HG02759 (cell line): ENCODE measurements at regions not wholly inside any gene's neighbourhood (a gene's known extent, or its start where the extent isn't known, plus 50 kb on each side); places are given as distances from the start of the nearest gene placed in this dataset.

Experiments used
- ATAC-seq: cut with Tn5 transposase; IDR thresholded peaks from one replicate; pipeline ENCODE4 v1.9.1; 2021; ENCODE audit warnings: mild to moderate bottlenecking, moderate library complexity; ENCODE audit not compliant: unreplicated experiment

GRCh38 chr10:4775808-4776207 lies 50.2 kb upstream of the AKR1E2 start:
- no peak for ATAC-seq

DNA sequence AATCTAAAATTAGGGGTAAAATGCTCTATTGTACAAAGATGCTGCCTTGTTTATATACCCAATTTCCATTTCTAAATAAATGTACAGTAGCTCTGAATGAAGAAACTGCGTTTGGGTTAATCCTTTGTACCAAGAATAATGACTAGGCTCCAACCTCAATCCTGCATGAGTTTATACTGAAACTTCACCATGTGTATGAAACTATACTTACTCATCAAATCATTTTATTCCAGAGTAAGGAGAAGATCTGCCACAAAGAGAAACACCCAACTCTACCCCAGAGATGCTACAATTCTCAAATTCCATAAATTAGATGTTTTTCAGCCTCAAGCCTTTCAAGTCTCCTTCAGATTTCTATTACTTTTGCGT lies 53.8 kb upstream of the AKR1E2 start:
- no peak for ATAC-seq

DNA sequence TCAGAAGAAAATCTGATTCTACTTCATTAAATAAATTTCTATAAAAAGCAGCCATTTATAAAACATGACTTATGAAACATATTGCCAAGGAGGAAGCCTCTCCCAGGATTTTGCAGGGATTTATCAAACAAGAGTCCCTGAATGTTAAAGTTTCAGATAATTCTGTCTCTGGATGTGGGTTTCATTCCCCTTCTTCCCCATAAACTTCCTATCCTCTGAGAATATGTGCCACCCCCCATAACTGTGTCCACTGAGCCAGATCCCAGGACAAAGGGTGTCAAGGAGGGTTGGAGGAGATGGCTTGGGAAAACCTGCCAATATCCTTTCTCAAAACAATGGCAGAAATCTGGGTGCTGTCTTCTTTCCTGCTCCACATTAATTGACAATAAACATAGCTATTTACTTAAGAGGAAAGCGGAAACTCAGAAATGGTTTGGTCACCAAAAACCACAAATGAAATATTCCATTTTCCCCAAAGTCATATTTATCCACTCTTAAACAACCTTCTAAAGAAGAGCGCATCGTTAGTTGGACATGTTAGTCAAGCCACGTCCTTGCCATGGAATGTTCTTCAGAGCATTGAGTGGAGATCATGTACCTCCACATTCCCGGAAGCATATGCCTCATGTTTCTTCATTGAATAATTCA lies 54.3 kb upstream of the AKR1E2 start:
- no peak for ATAC-seq

GRCh38 chr10:4770801-4771553 lies 55.0 kb upstream of the AKR1E2 start:
- no peak for ATAC-seq

GRCh38 chr10:4768416-4768815 lies 57.6 kb upstream of the AKR1E2 start:
- no peak for ATAC-seq

DNA sequence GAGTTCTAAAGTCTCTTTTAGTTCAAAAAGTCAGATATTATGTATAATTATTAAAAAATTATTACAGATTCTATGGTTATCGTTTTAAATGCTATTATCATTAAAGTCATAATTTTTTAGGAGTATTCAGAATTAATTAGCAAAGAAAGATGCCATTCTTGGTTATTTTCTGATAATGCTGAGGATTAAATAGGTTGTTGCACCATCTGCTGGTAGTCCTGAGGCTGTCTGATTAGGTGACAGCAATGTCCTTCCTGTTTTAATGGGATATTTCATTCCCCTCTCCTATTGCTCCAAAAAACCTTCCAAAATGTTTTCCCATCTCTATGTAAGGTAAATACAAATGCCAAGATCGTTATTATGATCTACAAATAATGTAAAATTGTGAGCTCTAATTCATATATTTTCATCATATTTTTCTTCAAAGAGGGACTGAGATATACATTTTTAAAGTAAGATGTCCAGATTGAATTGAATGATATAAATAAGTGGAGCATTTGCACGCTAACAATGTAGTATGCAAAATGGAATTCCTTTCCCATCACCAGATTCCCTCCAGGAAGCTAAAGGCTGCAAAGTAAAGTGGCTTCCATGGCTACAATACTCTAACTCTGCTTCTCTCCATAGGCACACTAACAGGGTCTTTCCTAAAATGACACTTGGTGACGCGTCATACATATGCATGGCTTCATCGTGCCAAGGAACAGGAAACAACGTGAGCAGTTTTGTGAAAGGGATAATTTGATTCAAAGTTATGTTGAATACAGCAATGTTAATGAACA lies 58.8 kb upstream of the AKR1E2 start:
- no peak for ATAC-seq

GRCh38 chr10:4766454-4766853 lies 59.6 kb upstream of the AKR1E2 start:
- no peak for ATAC-seq

- no peak for ATAC-seq
Measured at GRCh38 chr10:4765428-4765827, 60.6 kb upstream of the AKR1E2 start.

- ATAC-seq: no peak
Measured at GRCh38 chr10:4763960-4764428, 62.0 kb upstream of the AKR1E2 start.

DNA sequence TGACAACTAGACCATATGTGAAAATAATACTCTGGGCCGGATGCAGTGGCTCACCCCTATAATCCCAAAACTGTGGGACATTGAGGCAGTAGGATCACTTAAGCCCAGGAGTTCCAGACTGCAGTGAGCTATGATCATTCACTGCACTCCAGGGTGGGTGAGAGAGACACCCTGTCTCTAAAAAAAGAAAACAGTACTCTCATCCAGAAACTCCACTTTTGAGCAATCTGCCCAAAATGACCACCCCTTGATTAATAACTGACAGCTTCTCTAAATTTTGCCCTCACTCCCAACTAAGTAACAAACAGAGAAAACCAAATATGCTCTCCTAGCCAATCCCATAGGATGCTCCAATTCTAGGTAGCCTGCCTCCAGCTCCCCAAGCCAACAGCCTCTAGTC lies 62.5 kb upstream of the AKR1E2 start:
- no peak for ATAC-seq

DNA sequence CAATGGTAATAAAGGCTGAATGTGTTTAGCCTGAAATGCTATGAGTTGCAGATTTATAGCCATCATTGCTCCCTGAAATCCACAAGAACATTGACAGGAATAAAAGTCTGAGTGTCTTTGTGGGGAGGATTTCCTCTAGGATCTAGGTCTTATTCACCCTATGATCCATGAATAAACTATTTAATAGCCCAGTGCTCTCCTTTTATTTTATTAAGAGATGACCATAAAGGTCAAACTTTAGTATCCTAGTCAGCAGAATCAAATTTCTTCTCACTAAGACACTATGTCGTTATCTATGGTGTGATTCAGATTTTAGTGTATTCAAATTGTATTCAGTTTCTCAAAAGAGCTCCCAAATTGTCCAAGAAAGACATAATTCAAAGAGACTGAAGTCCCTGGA lies 67.8 kb upstream of the AKR1E2 start:
- ATAC-seq: no peak

DNA sequence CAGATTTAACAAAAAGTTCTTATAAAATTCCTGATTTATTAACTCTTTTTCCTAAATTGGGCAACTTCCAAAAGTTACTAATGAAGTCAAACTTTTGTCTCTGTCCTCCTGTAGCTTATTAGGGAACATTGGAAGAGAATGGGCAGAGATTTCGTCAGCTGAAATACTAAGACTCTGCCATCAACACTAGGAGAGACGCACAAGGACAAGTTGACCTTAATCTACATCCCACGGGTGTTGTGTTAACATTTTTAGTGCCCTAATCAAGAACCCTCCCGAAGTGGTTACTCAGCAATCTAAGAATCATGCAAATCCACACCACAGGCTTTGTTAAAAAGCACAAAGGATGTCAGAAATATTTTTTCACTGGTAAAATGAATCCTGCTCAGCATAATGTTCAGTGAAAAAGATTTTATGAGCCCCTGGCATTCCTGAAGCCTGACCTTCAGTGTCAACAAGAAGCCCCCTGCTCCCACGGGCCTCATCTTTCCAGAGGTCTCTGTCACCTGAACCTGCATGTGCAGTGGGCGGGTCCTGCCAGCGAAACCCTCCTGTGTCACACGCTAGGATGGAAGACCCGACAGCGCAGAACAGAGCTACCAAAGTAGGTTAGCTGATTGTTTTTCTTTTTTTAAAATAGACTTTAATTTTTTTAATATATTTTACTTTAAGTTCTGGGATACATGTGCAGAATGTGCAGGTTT lies 70.6 kb upstream of the AKR1E2 start:
- ATAC-seq: no peak

DNA sequence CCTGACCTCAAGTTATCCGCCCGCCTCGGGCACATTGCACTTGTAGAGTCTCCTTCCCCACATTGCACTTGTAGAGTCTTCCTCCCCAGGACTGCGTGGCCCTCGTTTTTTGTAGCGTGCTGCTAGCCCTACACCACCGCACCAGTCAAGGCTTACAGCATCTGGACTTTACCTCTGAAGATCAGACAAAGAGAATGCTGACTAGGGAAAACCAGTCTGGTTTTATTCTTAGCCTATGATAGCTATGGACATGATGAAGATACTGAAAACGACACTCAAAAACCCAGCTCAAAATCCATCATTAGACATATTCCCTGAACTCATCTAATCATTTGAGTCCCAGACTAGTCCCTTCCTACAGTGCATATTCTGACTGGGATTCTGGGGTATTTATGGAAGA lies 71.9 kb upstream of the AKR1E2 start:
- ATAC-seq: no peak

DNA sequence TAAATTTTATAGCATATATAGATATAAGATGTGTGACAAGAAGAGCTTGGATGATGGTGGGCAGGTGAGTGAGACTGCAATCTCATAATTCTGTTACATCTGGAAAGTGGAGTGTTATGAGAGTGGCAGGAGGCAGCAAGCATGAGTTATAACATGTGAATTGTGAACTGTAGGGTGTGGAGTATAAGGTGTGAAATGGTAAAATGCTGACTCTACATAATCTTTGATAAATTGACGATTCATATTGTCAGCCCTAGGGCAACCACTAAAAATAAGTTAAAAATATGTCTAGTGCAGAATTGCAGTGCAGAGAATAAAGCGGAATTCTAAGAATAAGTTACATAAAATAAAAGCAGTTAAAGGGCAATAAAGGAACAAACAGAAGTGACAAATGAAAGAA lies 74.8 kb upstream of the AKR1E2 start:
- ATAC-seq: no peak

GRCh38 chr10:4749271-4749574 lies 76.8 kb upstream of the AKR1E2 start:
- ATAC-seq: no peak

- no peak for ATAC-seq
Measured at GRCh38 chr10:4748491-4749270, 77.3 kb upstream of the AKR1E2 start.

DNA sequence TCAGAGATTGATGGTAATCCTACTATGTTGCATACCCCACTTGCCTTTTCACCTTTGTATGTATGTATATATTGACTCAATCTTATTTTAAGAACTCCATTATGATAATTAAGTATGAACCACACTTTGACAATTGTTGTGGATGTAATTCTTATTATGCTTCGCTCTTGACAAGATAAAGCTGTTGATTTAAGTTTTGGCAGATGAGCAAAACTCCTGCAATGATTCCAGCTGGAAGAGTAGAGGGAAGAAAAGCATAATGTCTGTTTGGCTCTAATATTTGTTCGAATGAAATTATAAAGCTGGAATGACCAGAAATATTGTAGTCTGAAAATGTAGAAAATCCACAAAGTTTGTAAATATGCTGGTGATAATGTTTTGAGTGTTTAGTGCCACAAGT lies 83.8 kb upstream of the AKR1E2 start:
- no peak for ATAC-seq

DNA sequence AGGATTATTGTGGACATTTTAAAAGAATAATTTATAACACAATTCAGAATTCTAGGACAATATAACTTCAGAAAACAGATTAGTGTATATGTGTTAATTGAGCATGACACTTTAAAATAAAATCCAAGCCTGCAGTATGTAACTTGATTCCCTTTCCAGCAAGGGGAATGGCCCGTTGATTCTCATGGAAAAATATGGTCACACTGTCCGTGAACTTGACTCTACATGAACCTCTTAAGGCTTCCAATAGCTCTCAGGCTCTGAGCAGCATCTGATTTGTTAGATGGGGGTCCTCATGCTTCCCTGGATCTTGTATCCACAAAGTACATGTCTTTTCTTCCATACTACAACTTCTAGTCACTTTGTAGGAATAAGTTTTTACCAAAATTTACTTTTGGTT lies 85.5 kb upstream of the AKR1E2 start:
- no peak for ATAC-seq

- no peak for ATAC-seq
Measured at GRCh38 chr10:4736608-4737007, 89.4 kb upstream of the AKR1E2 start.

DNA sequence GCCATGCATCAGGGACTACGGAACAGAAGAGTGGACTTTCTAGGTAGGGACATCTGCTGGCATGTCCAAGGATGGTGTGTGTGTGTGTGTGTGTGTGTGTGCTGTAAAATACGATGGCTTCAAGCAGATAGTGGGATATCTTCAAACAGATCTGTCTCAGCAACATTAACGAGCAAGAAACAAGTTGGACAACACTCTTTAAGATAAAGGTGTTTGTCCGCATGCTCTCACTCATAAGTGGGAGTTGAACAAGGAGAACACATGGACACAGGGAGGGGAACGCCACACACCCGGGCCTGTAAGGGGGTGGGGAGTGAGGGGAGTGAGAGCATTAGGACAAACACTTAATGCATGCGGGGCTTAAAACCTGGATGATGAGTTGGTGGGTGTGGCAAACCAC lies 89.8 kb upstream of the AKR1E2 start:
- ATAC-seq: no peak

DNA sequence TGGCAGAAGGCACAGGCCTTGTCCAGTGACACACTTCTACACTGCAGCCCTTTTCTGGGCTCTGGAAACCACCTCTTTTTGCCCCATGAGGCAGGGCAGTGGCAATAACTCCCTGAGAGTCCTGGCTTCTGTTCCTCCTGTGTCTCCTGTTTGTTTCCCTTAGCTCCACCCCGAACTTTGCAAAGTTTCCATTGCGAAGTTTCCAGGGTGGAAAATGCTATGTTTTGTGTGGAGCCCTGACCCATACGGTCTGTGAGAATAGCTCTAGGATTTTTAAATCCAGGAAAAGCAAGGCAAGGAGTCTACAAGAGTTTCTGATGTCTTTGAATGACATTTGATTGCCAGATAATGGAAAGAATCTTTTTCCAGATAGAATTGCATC lies 92.2 kb upstream of the AKR1E2 start:
- no peak for ATAC-seq
